BLaER1 (cell line): ENCODE measurements at regions not wholly inside any gene's neighbourhood (a gene's known extent, or its start where the extent isn't known, plus 50 kb on each side); places are given as distances from the start of the nearest gene placed in this dataset.
A peak's percentile ranks its signal among the peaks of the same experiment; 100 is the strongest.
"Not testable (repeated sequence)": the region's sequence is repeated elsewhere in the genome, so short reads cannot be mapped to it uniquely, and the experiment has no call there.

Source experiments
- H3K27ac ChIP-seq: shearing (Covaris generic); formaldehyde crosslinking; 2 replicates; pipeline ENCODE4 v1.8.1; 2022
- H3K27me3 ChIP-seq: shearing (Covaris generic); formaldehyde crosslinking; 2 replicates; pipeline ENCODE4 v1.8.1; 2022
- H3K36me3 ChIP-seq: shearing (Covaris generic); formaldehyde crosslinking; 2 replicates; pipeline ENCODE4 v1.8.1; 2022
- H3K4me1 ChIP-seq: shearing (Covaris generic); formaldehyde crosslinking; 2 replicates; pipeline ENCODE4 v1.8.1; 2022
- H3K4me2 ChIP-seq: shearing (Covaris generic); formaldehyde crosslinking; 2 replicates; pipeline ENCODE4 v1.8.1; 2022
- H3K4me3 ChIP-seq: shearing (Covaris generic); formaldehyde crosslinking; 2 replicates; pipeline ENCODE4 v1.8.1; 2022
- H3K9ac ChIP-seq: shearing (Covaris generic); formaldehyde crosslinking; 2 replicates; pipeline ENCODE4 v1.8.1; 2022
- H3K9me3 ChIP-seq: shearing (Covaris generic); formaldehyde crosslinking; 2 replicates; pipeline ENCODE4 v1.8.1; 2022
- H4K20me1 ChIP-seq: shearing (Covaris generic); formaldehyde crosslinking; 2 replicates; pipeline ENCODE4 v1.8.1; 2022
- Cebpa-rat ChIP-seq: shearing (Covaris generic); IDR thresholded peaks from 2 replicates; pipeline ENCODE4 v1.8.1; 2022

- H3K4me2 ChIP-seq: no peak overlapping the region
- H3K9ac ChIP-seq: no peak overlapping the region
- no peaks in the 10 kb centered on the region for H3K4me1 ChIP-seq
- H3K9me3 ChIP-seq: peaks cover 4% of the 10 kb centered on the region
- no peak for TF ChIP-seq Cebpa-rat
- H4K20me1 ChIP-seq: no peaks in the 10 kb centered on the region
- no peaks in the 10 kb centered on the region for H3K36me3 ChIP-seq
- H3K27me3 ChIP-seq: no peaks in the 10 kb centered on the region
- H3K4me3 ChIP-seq: no peak overlapping the region
- no peak overlapping the region for H3K27ac ChIP-seq
These were observed 1279.5 kb upstream of the CITED2 start for GRCh38 chr6:140653972-140654371.

GRCh38 chr6:140653506-140653905, 1279.1 kb upstream of the CITED2 start:
- H3K4me2 ChIP-seq: no peak overlapping the region
- no peaks in the 10 kb centered on the region for H3K27me3 ChIP-seq
- no peaks in the 10 kb centered on the region for H4K20me1 ChIP-seq
- TF ChIP-seq Cebpa-rat: no peak
- H3K27ac ChIP-seq: no peak overlapping the region
- H3K9ac ChIP-seq: no peak overlapping the region
- H3K36me3 ChIP-seq: no peaks in the 10 kb centered on the region
- no peak overlapping the region for H3K4me3 ChIP-seq
- peaks cover 7% of the 10 kb centered on the region for H3K9me3 ChIP-seq
- no peaks in the 10 kb centered on the region for H3K4me1 ChIP-seq

- H3K9ac ChIP-seq, H3K4me1 ChIP-seq, H3K4me2 ChIP-seq, H3K27me3 ChIP-seq, H3K27ac ChIP-seq, H3K4me3 ChIP-seq, H4K20me1 ChIP-seq, H3K36me3 ChIP-seq: not testable (repeated sequence)
- peaks cover 41% of the 10 kb centered on the region for H3K9me3 ChIP-seq
These were observed 1275.1 kb upstream of the CITED2 start for GRCh38 chr6:140649502-140649901.

GRCh38 chr6:140647322-140647721, 1272.9 kb upstream of the CITED2 start:
- H3K4me3 ChIP-seq, H3K4me2 ChIP-seq, H3K27me3 ChIP-seq, H3K27ac ChIP-seq, H4K20me1 ChIP-seq, H3K9ac ChIP-seq, H3K36me3 ChIP-seq, H3K4me1 ChIP-seq: not testable (repeated sequence)
- H3K9me3 ChIP-seq: peaks cover 57% of the 10 kb centered on the region

- H3K4me3 ChIP-seq: no peak overlapping the region
- no peak for TF ChIP-seq Cebpa-rat
- H3K27ac ChIP-seq: no peak overlapping the region
- no peaks in the 10 kb centered on the region for H3K36me3 ChIP-seq
- H4K20me1 ChIP-seq: no peaks in the 10 kb centered on the region
- H3K4me2 ChIP-seq: no peak overlapping the region
- H3K27me3 ChIP-seq: no peaks in the 10 kb centered on the region
- H3K4me1 ChIP-seq: peaks cover 3% of the 10 kb centered on the region
- peaks cover 54% of the 10 kb centered on the region for H3K9me3 ChIP-seq
- no peak overlapping the region for H3K9ac ChIP-seq
These were observed 1269.6 kb upstream of the CITED2 start for GRCh38 chr6:140644017-140644416.

GRCh38 chr6:140641412-140641811, 1267.0 kb upstream of the CITED2 start:
- H3K36me3 ChIP-seq: no peaks in the 10 kb centered on the region
- no peaks in the 10 kb centered on the region for H3K27me3 ChIP-seq
- no peak overlapping the region for H3K4me3 ChIP-seq
- TF ChIP-seq Cebpa-rat: no peak
- no peak overlapping the region for H3K9ac ChIP-seq
- no peaks in the 10 kb centered on the region for H4K20me1 ChIP-seq
- H3K4me1 ChIP-seq: peaks cover 28% of the 10 kb centered on the region
- no peak overlapping the region for H3K4me2 ChIP-seq
- H3K27ac ChIP-seq: no peak overlapping the region
- peaks cover 29% of the 10 kb centered on the region for H3K9me3 ChIP-seq

- Histone ChIP-seq H3K27ac (no peak overlapping the region), H3K36me3 (no peaks in the 10 kb centered on the region), H3K9ac (no peak overlapping the region), H3K4me2 (peak overlapping the region; percentile 57), H3K9me3 (no peaks in the 10 kb centered on the region), H3K27me3 (no peaks in the 10 kb centered on the region), H4K20me1 (no peaks in the 10 kb centered on the region), H3K4me3 (no peak overlapping the region), H3K4me1 (peaks cover 40% of the 10 kb centered on the region)
- TF ChIP-seq Cebpa-rat: no peak
These were observed 1262.5 kb upstream of the CITED2 start for GRCh38 chr6:140636908-140637402.

GRCh38 chr6:140636271-140636907, 1261.9 kb upstream of the CITED2 start:
- H3K4me3 ChIP-seq: 0 out of 2 replicates have a peak overlapping the region, but pooled peaks have one; percentile 2
- H3K4me1 ChIP-seq: peaks cover 40% of the 10 kb centered on the region
- H3K9ac ChIP-seq: no peak overlapping the region
- no peaks in the 10 kb centered on the region for H3K27me3 ChIP-seq
- no peak overlapping the region for H3K27ac ChIP-seq
- H3K36me3 ChIP-seq: no peaks in the 10 kb centered on the region
- H4K20me1 ChIP-seq: no peaks in the 10 kb centered on the region
- no peak for TF ChIP-seq Cebpa-rat
- H3K4me2 ChIP-seq: peak overlapping the region; percentile 57
- H3K9me3 ChIP-seq: no peaks in the 10 kb centered on the region

GRCh38 chr6:140627002-140627401, 1252.6 kb upstream of the CITED2 start:
- H3K9ac ChIP-seq: no peak overlapping the region
- H3K27me3 ChIP-seq: no peaks in the 10 kb centered on the region
- H3K4me1 ChIP-seq: no peaks in the 10 kb centered on the region
- H3K4me3 ChIP-seq: no peak overlapping the region
- TF ChIP-seq Cebpa-rat: no peak
- no peaks in the 10 kb centered on the region for H4K20me1 ChIP-seq
- H3K9me3 ChIP-seq: peaks cover 25% of the 10 kb centered on the region
- H3K36me3 ChIP-seq: no peaks in the 10 kb centered on the region
- no peak overlapping the region for H3K27ac ChIP-seq
- H3K4me2 ChIP-seq: no peak overlapping the region

- Histone ChIP-seq H3K9me3 (peaks cover 25% of the 10 kb centered on the region), H3K9ac (no peak overlapping the region)
These were observed 1249.0 kb upstream of the CITED2 start for GRCh38 chr6:140623498-140623897.

GRCh38 chr6:140620496-140620895, 1246.0 kb upstream of the CITED2 start:
- no peaks in the 10 kb centered on the region for H3K27me3 ChIP-seq
- H4K20me1 ChIP-seq: no peaks in the 10 kb centered on the region
- H3K9ac ChIP-seq: no peak overlapping the region
- H3K9me3 ChIP-seq: no peaks in the 10 kb centered on the region
- H3K4me2 ChIP-seq: no peak overlapping the region
- TF ChIP-seq Cebpa-rat: no peak
- no peak overlapping the region for H3K4me3 ChIP-seq
- no peak overlapping the region for H3K27ac ChIP-seq
- H3K4me1 ChIP-seq: no peaks in the 10 kb centered on the region
- no peaks in the 10 kb centered on the region for H3K36me3 ChIP-seq

More at GRCh38 chr6:140623498-140623897, 1249.0 kb upstream of the CITED2 start:
- Histone ChIP-seq H3K36me3 (no peaks in the 10 kb centered on the region), H3K27ac (no peak overlapping the region), H3K27me3 (no peaks in the 10 kb centered on the region), H3K4me1 (no peaks in the 10 kb centered on the region), H3K4me2 (no peak overlapping the region), H4K20me1 (no peaks in the 10 kb centered on the region), H3K4me3 (no peak overlapping the region)
- no peak for TF ChIP-seq Cebpa-rat
